HG02938 (cell line): ENCODE measurements at regions not wholly inside any gene's neighbourhood (a gene's known extent, or its start where the extent isn't known, plus 50 kb on each side); places are given as distances from the start of the nearest gene placed in this dataset.

Experiments
- ATAC-seq: cut with Tn5 transposase; IDR thresholded peaks from one replicate; pipeline ENCODE4 v1.9.1; 2021; ENCODE audit warnings: mild to moderate bottlenecking, moderate library complexity; ENCODE audit not compliant: unreplicated experiment

GRCh38 chr4:19915276-19915675 is 336.4 kb upstream of the SLIT2 start:
- no peak for ATAC-seq

- no peak for ATAC-seq
Observed at GRCh38 chr4:19913650-19914049, 338.1 kb upstream of the SLIT2 start.

- no peak for ATAC-seq
Observed at GRCh38 chr4:19910861-19911525, 340.7 kb upstream of the SLIT2 start.

- no peak for ATAC-seq
Observed at GRCh38 chr4:19905024-19905423, 346.7 kb upstream of the SLIT2 start.

- ATAC-seq, result no peak
Observed at GRCh38 chr4:19888587-19888986, 363.1 kb upstream of the SLIT2 start.

GRCh38 chr4:19883841-19884240 is 367.9 kb upstream of the SLIT2 start:
- ATAC-seq, result no peak

GRCh38 chr4:19880206-19880605 is 371.5 kb upstream of the SLIT2 start:
- ATAC-seq, result no peak

GRCh38 chr4:19879330-19879729 is 372.4 kb upstream of the SLIT2 start:
- ATAC-seq, result no peak

- ATAC-seq, result no peak
Observed at GRCh38 chr4:19857991-19858390, 393.7 kb upstream of the SLIT2 start.

- no peak for ATAC-seq
Observed at GRCh38 chr4:19857380-19857779, 394.3 kb upstream of the SLIT2 start.

- ATAC-seq, result no peak
Observed at GRCh38 chr4:19850909-19851308, 400.8 kb upstream of the SLIT2 start.

GRCh38 chr4:19844446-19844845 is 407.3 kb upstream of the SLIT2 start:
- ATAC-seq, result no peak

GRCh38 chr4:19842471-19842870 is 409.2 kb upstream of the SLIT2 start:
- ATAC-seq, result no peak

GRCh38 chr4:19838858-19839257 is 412.8 kb upstream of the SLIT2 start:
- ATAC-seq, result no peak

- ATAC-seq, result no peak
Observed at GRCh38 chr4:19835429-19835828, 416.3 kb upstream of the SLIT2 start.

GRCh38 chr4:19832411-19832810 is 419.3 kb upstream of the SLIT2 start:
- ATAC-seq, result no peak

GRCh38 chr4:19831644-19832285 is 419.9 kb upstream of the SLIT2 start:
- no peak for ATAC-seq

- ATAC-seq, result no peak
Observed at GRCh38 chr4:19829101-19829500, 422.6 kb upstream of the SLIT2 start.

- no peak for ATAC-seq
Observed at GRCh38 chr4:19823781-19824180, 427.9 kb upstream of the SLIT2 start.

GRCh38 chr4:19819737-19820136 is 432.0 kb upstream of the SLIT2 start:
- ATAC-seq, result no peak

- no peak for ATAC-seq
Observed at GRCh38 chr4:19809989-19810388, 441.7 kb upstream of the SLIT2 start.

- ATAC-seq, result no peak
Observed at GRCh38 chr4:19807505-19807904, 444.2 kb upstream of the SLIT2 start.

- no peak for ATAC-seq
Observed at GRCh38 chr4:19806865-19807264, 444.8 kb upstream of the SLIT2 start.
